SIG-M5 (cell line): ENCODE measurements at regions not wholly inside any gene's neighbourhood (a gene's known extent, or its start where the extent isn't known, plus 50 kb on each side); places are given as distances from the start of the nearest gene placed in this dataset.
A peak's percentile ranks its signal among the peaks of the same experiment; 100 is the strongest.
"Not testable (repeated sequence)": the region's sequence is repeated elsewhere in the genome, so short reads cannot be mapped to it uniquely, and the experiment has no call there.

Experiments used
- DNase-seq: peaks from one replicate; lab custom pipeline; 2025; lab: John Stamatoyannopoulos, UW

- DNase-seq: no peak
These were observed 267.0 kb downstream of the MREG start for GRCh38 chr2:215746226-215746886.

- DNase-seq: no peak
These were observed 268.0 kb downstream of the MREG start for GRCh38 chr2:215745331-215745730.

- no peak for DNase-seq
These were observed 268.8 kb downstream of the MREG start for GRCh38 chr2:215744514-215744913.

GRCh38 chr2:215743066-215743465 lies 270.3 kb downstream of the MREG start:
- DNase-seq: no peak

GRCh38 chr2:215742021-215742420 lies 271.3 kb downstream of the MREG start:
- no peak for DNase-seq

- no peak for DNase-seq
These were observed 273.3 kb downstream of the MREG start for GRCh38 chr2:215740071-215740470.

GRCh38 chr2:215738351-215738750 lies 275.0 kb downstream of the MREG start:
- DNase-seq: no peak

GRCh38 chr2:215737477-215737876 lies 275.9 kb downstream of the MREG start:
- no peak for DNase-seq

- DNase-seq: no peak
These were observed 276.6 kb downstream of the MREG start for GRCh38 chr2:215736653-215737290.

DNA sequence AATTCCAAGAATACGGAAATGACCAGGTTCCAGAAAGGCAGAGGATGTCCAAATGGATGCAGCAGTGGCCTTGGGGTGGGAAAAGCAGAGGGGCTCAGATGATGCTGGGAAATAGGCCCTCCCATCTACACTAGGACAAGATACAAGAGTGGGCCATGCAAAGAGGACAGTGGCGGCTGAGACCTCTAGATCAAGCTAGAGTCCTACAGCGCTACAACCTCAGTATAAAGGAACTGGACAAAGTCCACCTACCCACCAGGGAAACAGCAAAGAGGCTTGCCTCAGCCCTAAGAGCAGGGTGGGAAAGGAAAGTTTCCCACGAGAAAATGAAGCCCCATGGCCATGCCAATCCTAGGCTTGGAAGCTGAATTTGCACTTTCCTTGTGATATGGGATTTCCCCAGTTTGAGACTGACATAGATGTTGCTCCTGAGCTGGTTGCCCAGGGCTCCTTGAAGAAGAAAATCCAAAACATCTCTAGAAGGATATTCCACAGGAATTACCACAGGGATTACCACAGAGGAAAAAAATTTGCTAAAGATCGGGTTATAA lies 282.2 kb downstream of the MREG start:
- no peak for DNase-seq

DNA sequence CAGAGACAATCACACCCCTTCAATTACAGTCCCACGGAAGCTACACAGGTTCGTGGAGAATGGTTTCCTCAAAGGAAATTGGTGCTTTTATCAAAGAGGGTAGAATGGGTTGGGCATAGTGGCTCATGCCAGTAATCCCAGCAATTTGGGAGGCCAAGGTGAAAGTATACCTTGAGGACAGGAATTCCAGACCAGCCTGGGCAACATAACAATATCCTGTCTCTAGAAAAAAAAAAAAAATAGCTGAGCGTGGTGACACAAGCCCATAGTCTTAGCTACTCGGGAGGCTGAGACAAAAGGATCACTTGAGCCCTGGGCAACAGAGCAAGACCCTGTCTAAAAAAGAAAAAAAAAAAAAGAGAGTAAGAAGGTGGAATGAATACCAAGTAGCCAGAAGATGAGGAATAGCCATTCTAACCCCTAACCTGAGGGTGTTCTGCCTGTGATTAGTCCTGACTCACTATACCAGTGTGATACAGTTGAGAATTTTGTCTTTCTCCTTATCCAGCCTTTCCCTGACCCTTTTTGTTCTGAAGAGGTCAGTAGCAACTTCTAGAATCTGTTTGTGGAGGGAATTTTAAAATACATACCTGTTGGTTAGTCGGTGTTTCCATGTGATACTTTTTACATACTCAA lies 283.2 kb downstream of the MREG start:
- DNase-seq: no peak

DNA sequence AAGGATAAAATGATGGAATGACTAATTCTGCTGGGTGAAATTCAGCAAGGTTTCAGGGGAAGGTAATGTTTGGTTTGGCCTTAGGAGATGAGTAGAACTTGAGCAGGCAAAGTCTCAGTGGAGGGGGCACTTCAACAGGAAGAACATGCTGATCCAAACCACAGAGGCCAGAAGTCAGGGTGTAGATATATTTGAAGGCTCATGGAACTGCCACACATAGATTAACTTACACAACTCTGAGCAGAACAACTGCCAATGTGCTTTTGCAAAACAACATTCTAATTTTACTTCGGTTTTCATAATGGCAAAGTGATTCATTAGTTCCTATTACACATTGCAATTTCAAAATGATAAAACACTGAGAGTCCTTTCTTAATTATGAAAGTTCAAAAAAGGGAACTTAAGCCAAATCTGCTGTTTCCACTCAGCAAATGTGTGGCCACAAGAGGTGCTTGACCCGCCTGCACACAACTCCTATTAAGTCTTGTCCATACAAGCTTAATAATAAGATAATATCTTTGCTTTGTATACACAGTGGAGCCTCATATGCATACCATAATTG lies 284.8 kb downstream of the MREG start:
- DNase-seq: peak; percentile 99

GRCh38 chr2:215727507-215728503 lies 285.5 kb downstream of the MREG start:
- DNase-seq: no peak

DNA sequence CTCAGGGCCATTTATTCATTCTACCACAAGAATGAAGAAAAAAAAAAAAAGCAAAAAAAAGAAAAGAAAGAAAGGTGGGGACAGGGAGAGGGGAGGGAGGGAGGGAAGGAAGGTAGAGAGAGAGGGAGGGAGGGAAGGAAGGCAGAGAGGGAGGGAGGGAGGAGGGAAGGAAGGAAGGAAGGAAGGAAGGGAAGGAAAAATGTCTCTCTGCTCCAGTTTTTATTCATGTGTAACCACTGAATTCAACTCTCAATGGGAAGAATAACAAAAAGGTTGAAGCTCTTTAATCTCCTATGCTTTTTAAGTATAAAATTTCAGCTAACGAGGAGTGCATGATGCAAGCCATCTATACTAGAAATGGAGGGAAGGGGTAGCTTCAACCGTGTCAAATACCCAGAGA lies 287.3 kb downstream of the MREG start:
- DNase-seq: no peak

GRCh38 chr2:215724146-215724545 lies 288.3 kb upstream of the FN1 start:
- DNase-seq: peak; percentile 25

GRCh38 chr2:215723631-215724011 lies 287.8 kb upstream of the FN1 start:
- no peak for DNase-seq

DNA sequence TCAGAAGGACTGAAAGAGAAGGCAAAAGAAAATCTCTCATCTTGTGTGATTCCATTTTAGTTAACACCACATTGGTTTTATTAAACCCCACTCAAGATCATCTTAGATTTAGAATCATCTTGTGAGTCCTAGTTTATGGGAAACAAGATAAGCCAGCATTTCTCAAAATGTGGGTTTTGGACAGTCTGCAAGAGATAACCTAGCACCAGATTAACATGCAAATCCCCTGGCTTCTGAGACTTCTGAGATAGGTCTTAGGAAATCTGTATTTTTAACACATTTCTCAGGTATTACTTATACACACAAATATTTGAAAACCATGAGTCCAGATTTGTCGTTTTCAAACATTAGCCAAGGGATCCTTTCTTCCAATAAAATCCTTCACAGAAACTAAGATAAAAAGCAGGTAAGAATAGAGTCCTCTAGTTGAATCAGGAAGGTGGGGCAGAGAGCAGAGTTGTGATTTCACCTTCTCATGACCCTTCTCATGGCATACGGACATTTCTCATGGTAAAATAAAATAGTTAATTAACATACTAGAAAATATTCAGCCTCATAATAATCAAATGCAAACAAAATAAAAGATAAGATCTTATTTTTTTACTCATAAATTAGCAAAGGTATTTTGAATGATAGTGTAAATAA lies 287.2 kb upstream of the FN1 start:
- DNase-seq: no peak

- no peak for DNase-seq
These were observed 286.3 kb upstream of the FN1 start for GRCh38 chr2:215722125-215722524.

DNA sequence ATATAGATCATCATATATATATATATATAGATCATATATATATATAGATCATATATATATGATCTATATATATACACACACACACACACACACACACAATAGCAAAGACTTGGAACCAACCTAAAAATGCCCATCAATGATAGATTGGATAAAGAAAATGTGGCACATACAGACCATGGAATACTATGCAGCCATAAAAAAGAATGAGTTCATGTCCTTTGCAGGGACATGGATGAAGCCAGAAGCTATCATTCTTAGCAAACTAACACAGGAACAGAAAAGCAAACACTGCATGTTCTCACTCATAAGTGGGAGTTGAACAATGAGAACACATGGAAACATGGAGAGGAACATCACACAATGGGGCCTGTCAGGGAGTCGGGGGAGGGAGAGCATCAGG lies 285.6 kb upstream of the FN1 start:
- DNase-seq: not testable (repeated sequence)

DNA sequence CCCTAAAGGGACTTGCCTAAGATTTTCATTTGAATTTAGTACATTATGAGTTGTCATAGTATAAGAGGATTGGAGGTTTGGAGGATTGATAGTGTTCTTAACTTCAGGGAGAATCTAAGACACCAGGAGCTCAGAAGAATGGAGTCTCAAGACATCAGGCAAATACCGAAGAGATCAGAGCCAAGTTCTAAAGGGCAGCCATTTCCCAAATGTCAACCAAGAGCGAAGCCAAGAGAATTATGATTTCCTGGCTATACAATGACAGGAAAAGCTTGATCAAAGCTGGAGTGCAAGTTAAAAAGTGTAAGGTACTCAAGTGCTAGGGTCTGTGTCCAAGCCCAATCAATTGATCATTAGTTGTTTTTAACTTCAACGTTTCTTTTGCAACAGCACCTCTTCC lies 283.0 kb upstream of the FN1 start:
- DNase-seq: no peak

- no peak for DNase-seq
These were observed 282.6 kb upstream of the FN1 start for GRCh38 chr2:215718436-215718835.
